Myocyte (in vitro differentiated cells): ENCODE measurements at regions not wholly inside any gene's neighbourhood (a gene's known extent, or its start where the extent isn't known, plus 50 kb on each side); places are given as distances from the start of the nearest gene placed in this dataset.
"Not testable (repeated sequence)": the region's sequence is repeated elsewhere in the genome, so short reads cannot be mapped to it uniquely, and the experiment has no call there.

Experiments used
- DNase-seq: peaks from one replicate; pipeline ENCODE4 v3.0.0-alpha.2; 2012; ENCODE audit warnings: low read depth

DNA sequence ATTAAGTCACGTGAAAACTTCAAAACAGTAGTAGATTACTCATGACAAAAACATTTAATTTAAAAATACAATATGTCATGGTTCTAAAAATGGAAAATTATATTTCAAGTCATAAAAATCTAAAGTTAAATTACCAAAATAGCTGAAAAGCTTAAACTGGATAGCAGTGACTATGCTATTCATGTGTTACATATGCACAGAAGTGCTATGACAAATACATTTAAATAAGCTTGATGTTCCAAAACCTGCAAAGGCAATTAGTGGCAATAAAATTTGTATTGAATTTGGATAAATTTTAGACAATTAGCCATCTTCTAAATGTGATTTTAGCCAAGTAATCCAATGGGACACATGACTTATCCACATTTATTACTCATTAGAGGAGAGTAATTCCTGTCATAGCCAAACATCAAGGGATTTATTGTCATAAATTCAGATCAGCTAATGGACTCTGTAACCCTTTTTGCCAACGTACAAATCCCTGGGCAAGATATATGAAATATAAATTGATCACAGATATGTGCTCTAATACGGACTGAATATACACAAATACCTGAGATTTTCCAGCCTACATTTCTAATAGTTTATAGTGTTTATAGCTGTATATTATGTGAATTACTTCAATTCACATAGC, 419.4 kb downstream of the ISL1 start:
- DNase-seq = no peak

DNA sequence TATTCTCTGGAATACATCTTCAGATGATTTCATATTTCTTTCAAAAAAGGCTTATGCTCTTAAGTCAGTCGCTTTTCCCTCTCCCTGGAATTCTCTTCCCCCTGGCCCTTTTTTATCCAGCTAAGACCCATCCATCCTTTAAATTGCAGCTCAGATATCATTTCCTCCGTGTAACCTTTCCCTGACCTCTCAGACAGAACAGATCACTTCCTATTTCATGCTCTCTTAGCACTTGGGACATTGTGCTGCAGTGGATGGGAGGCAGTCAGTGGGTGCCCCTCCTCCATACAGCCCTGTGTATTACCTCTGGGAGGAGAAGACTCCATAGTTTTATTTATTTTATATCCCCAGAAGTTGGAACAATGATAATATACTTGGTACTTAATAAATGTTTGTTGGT, 423.4 kb downstream of the ISL1 start:
- DNase-seq = no peak

DNA sequence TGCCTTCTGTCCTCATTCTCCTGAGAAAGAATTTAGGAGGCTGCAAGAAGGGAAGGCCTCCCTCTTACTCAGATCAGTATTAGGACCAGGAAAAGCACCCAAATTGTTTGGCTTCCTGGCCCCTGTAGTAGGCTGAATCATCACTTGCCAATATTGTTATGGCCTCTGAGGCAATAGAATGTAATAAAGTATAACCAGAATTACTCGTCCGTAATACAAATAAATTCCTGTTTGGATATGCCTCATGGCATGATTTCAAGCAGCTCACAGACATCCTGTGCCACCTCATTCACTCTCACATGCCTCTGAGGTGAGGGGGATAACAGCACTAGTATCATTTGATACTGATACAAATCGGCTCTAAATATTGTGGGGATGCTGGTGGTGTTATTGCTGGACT, 427.3 kb downstream of the ISL1 start:
- DNase-seq = no peak

DNA sequence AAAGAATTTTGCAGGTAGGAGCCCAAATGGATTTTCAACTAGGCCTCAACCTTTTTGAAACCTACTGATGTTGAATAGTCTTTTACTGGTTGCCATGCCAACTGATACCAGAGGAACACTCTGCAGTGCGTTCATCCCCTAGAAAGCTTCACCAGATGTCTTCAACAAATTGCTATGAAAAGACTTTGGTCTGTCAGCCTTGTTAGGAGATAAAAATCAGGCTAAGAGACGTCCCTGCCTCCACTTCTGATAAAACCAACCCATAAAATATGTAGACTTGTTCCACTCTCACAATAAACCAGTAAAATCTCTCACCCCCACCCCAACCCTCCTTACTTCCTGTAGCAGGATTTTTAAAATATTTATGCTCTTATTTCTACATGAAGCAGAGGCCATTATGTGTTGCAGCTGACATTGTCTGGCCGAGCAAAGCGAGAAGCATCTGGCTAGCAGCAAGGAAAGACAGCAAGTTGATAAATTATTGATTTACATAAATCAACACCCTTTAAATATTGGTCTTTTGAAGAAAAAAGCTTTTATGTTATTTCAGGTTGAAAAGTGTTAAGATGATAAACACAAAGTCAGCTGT, 428.7 kb downstream of the ISL1 start:
- no peak for DNase-seq

DNA sequence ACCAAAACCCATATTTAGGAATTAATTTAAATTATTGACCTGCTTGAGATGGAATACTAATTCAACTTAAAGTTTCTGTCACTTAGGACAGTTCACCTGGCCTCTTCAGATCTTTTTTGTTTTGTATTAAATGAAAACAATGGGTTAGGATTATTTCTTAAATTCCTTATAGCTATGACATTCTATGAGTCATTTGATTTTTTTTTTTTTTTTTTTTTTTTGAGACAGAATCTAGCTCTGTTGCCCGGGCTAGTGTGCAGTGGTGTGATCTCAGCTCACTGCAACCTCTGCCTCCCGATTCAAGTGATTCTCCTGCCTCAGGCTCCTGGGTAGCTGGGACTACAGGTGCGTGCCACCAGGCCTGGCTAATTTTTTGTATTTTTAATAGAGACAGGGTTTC, 431.6 kb downstream of the ISL1 start:
- DNase-seq = not testable (repeated sequence)

DNA sequence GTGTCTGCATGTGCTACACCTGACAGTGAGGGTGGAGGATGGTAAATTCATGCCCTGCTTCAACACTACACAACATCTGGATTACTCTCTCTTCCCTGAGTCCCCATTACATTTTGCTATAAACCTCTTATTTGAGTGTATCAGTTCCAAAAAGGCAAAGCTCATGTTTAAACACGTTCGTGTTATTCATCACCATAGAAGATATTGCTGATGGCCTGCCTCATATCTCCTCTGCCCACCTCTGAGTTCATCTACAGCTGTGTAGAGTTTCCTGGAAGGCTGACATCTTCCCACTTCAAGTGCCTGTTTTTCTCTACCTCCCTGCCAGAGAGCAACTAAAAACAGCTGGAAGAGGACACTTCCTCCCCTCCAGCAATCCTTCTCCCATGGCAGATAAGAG, 433.2 kb downstream of the ISL1 start:
- no peak for DNase-seq

DNA sequence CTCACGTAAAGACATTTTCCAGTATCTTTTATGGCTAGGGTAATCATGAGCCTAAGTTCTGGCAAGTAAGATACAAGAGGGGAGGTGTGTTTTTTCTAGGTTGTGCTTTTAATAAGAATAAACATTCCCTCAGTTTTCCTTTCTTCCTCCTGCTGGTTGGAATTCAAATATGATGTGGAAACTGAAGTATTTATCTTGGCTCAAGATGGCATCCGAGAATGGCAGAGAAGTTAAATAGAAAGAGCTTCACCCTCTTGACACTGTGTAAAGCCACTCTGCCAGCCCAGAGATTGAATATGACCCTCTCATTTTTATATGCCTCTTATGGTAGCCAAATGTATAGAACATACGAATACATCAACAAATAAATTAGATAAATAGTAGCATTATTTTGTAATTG, 438.4 kb downstream of the ISL1 start:
- DNase-seq = no peak

DNA sequence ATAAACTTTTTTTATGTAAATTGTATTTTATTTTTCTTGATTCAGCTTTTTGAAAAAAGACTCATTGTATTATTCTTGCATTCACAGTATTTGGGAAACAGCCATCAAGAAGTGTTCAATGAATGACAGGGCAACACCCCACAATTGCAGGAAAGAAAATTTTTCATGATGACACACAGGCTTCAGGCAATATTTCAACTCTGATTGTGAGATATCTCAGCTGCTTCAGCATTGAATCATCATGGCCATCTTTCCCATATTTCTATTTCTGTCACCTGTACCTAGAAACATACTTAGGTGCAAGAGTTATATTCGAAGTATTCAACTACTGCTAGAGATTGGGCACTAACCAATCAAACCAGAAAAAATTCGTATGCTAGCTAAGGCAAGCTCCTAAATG, 446.0 kb downstream of the ISL1 start:
- DNase-seq = no peak

DNA sequence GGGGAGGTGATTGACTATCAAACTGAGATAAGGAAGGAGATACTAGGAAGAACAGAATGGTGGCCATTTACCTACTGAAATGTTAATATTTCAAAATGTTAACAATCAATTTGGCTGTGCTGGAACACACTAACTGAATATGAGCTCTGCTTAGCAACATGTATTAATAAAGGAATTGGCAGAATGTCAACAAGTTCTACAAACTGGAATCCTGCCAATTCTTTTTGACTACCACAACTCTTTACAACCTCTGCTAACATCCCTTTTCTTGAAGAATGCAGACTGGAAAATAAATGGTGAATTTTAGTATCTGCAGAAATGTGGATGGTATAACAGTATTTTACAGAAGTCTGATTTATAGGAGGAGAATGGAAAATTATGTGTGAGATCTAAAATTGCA, 446.4 kb downstream of the ISL1 start:
- DNase-seq = no peak

DNA sequence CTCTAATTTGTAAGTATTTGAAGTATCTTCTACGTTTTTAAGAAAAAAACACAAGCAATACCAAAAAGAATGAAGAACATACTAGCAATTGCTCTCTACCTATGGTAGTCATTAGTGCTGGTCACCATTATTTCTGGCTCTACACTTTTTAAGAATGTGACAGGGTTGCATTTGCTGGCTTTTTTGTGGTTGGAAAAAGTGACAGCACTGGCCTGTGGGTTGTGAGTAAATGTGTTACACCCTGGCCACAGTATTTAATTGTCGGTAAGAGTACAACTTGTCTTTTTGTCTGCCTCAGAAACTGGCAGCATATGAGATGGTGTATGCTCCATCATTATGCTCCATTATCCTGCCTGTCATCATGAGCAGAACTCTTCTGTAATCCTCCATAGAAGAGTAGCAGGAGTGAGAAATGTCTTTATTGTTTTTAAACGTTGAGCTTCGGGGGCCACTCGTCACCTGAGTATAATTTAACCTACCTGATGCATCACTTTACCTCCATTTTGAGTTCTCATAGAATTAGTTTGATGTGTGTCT, 449.8 kb downstream of the ISL1 start:
- peak; percentile 1 for DNase-seq

DNA sequence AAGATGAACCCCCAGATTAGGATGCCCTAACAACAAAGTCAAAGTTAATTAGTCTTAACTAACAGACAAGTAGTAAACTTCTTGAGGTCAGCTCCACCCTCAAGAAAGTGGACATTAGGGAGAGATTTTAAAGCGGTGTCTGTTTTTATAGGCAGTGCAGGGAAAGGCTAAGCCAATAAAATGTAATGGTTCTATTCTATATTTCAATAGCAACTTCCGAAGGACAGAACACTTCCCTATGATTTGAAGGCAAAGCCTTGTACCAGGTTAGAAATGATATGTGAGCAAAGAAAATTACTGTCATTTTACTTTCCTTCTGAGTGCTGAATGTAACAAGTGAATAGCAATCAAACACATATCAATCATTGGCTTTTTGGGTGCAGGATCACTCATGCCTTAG, 455.2 kb downstream of the ISL1 start:
- DNase-seq = no peak

DNA sequence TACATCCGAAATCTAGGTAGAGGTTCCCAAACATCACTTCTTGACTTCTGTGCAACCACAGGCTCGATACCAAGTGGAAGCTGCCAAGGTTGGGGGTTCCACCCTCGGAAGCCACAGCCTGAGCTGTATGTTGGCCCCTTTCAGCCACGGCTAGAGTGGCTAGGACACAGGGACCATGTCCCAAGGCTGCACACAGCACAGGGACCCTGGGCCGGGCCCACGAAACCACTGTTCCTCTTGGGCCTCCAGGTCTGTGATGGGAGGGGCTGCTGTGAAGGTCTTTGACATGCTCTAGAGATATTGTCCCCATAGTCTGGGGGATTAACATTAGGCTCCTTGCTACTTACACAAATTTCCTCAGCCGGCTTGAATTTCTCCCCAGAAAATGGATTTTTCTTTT, 460.6 kb downstream of the ISL1 start:
- DNase-seq = no peak

DNA sequence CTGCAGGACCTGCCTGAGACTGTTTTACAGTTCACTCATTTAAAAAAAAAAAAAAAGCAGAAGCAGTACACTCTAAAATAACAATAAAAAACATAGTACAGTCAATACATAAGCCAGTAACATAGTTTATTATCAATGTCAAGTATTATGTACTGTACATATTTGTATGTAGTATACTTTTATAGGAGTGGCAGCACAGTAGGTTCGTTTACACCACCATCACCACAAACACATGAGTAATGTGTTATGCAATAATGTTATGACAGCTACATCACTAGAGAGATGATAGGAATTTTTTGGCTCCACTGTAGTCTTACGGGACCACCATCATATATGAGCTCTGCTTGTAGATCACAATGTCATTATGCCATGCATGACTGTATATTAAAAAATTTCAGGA, 462.8 kb downstream of the ISL1 start:
- no peak for DNase-seq

DNA sequence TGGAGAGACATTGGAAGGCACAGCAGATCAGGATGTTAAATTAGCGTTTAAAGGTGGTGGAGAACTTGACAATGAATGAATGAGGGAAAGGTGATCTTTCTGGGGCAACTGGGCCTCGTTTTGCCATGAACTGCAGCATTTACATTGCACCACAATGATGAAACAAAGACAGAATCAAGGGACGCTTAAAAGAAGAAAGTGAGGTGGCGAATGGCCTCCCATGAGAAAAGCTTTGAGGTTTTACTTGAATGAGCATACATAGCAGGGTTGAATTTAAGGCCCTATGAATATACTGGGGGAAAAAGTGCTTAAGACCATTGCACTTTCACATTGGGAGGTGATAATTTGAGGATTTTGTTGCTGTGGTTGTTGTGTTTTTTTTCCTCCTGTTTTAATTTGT, 476.4 kb downstream of the ISL1 start:
- DNase-seq = no peak

DNA sequence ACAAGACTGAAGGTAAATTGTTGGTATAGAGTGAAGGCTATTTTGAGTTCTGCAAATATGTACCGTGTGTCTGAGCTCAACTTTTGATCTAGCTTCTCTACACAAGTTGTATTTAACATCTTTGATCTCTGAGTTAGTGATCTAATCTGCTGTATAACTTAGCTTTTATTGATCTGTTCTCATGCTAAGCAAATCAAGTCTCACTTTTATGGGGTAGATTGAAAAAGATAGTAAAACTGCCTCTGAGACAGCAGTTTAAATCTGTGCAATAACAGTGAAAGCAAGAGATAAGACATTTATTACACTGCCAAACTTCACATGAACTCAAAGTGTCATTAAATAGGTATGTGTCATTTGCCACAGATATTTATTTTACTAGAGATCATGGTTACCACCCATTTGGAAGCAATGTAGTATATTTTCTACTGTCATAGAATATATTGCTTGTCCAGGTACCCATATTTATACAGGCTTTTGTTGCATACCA, 477.3 kb downstream of the ISL1 start:
- DNase-seq = no peak

DNA sequence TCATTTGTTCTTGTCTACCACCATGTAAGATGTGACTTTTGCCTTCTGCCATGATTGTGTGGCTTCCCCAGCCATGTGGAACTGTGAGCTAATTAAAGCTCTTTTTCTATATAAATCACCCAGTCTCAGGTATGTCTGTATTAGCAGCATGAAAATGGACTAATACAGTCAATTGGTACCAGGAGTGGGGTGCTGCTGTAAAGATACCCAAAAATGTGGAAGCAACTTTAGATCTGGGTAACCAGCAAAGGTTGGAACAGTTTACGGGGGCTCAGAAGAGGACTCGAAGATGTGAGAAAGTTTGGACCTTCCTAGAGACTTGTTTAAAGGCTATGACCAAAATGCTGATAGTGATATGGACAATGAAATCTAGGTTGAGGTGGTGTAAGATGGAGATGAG, 488.9 kb downstream of the ISL1 start:
- no peak for DNase-seq

DNA sequence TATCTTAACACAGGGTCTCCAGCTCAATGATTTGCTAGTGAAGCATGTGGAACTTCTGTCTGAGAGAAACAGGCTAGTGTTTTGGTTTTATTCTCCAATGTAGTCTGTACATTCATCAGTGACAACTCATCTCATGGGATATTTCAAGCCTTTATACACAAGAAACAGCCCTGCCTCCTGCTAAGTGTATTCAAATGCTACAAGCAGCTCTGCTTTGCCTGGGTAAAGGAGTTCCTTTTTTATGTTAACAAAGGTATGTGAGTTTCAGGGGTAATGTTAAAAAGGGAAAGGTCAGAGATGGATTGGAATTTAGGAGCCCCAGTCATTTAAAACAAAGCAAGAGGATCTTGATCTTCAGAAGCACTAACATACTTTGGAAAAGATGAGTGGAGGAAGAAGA, 498.7 kb downstream of the ISL1 start:
- no peak for DNase-seq

DNA sequence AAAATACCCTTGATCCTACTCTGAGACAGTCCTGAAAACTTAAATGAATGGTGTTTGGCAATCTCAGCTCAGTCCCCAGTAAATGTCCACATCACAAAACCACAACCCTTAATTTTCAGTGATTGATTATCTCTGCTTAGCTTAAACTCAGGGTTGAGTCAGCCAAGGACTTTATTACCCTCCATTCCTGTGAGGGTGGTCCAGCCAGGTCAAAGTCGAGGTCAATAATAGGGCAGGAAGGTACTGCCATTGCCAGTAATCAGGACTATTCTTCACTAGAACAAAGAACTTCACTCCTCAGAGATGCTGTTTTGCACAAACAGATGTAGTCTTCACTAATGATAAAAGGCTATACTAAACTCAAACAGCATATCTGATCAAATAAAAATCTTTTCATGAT, 499.4 kb downstream of the ISL1 start:
- DNase-seq = no peak

DNA sequence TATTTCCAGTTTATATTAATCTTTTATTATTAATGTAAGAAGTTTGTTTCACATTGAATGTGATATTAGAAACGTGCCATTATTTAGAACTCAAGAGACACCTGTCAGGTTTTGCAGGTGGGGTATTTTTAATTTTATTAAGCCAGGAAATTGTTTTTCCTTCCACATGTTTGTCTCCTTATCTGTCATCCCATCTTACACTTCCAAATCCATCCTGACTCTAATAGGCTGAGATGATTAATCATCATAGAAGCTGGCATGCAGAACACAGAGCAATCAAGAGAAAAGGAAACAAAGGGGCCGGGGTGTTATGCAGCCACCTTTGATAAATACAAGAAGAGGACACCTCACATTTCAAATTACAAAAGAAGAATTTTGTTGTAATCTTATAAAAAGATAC, 506.5 kb downstream of the ISL1 start:
- DNase-seq = no peak

DNA sequence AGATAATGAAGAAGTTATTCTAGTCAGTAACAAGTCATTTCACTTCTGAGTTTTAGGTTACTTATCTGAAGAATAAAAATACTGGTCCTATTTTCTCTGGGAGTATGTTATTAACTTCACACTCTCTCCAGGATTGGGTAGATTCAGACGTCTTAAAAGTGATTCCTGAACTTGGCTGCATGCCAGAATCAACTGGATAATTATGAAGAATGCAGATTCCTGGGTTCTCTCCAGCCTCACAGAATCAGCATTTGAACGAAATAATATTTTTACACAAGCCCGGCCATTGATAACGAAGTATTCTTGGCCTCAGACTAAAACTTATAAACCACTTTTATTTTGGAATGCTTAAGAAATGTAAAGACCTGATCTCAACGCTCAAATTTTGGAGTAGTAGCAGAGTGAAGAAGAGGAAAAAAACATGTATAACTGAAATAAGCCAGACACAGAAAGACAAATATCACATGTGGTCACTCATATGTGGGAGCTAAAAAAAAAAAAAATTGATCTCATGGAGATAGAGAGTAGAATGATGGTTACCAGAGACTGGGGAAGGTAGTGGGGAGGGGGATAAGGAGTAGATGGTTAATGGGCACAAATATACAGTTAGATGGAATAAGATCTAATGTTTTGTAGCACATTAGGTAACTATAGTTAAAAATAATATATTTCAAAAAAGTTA, 507.3 kb downstream of the ISL1 start:
- DNase-seq = no peak

DNA sequence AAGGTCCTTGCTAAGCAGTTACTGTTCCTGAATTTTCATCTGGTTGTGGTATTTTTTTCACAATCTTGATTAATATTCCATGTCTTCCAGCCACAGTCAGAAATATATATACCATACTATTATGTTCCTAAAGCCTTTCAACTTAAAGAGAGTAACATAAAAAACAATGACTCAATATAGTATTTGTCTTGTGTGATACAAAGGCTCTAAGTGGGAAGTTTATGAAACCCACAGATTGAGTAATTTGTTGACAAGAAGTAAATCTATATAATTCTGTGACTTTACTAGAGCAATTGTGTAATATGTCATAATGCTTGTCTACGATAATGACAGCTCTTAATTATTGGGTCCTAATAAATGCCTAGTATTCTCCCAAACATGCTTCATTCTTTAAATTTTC, 509.4 kb downstream of the ISL1 start:
- no peak for DNase-seq

DNA sequence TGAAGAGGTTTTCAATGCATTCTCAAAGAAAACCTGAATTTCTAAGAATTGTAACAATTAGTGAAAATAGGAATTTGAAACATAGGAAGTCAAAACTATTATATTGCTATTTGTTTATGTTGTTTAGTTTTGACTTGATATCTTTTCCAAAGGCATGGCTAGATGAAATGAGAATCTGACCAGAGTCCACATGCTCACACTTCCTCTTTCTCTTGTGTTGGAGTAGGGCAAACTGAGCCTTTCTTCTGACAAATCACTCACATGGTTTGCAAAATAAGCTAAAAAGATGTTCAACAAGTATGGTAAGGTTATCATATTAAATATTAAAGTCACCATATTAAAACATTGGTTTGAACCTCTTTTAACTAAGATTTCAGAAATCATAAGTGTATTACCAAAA, 512.6 kb downstream of the ISL1 start:
- no peak for DNase-seq

DNA sequence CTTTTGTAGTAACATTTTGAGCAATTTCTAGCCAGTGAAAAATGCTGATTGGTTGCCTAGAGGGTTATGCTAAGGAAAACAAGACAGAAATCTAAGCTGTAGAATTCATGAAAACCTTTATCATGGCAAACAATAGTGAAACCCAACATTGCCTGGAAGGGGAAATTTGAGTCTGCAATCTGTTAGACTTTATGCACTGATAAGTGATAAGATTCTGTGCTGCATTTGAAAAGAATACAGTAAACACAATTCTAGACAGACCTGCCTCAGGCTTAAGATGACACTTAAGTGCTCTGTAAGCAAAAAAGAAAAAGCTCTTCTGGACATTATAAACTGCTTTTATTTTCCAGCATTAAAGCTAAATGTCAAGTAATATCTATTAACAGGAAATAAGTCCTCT, 519.3 kb downstream of the ISL1 start:
- no peak for DNase-seq
